PC-9 (cell line): ENCODE measurements at regions not wholly inside any gene's neighbourhood (a gene's known extent, or its start where the extent isn't known, plus 50 kb on each side); places are given as distances from the start of the nearest gene placed in this dataset.

Experiments used
- BruUV-seq: library from RNA; stranded (reverse); fragments of 400-500 nt; replicated peaks from 2 replicates; lab custom pipeline; 2021; lab: Mats Ljungman, UMichigan
- CTCF ChIA-PET: fragments of 300-600 bp; sonication (Branson Sonifier 250); formaldehyde crosslinking; loops from one replicate; lab custom pipeline; 2022; ENCODE audit warnings: antibody characterized with exemption; lab: Charles Lee
- POLR2A ChIA-PET: fragments of 300-600 bp; sonication (Branson Sonifier 250); formaldehyde crosslinking; loops from one replicate; lab custom pipeline; 2022; ENCODE audit warnings: antibody characterized with exemption; ENCODE audit not compliant: unreplicated experiment; lab: Charles Lee
- DNase-seq, 2 experiments: peaks; one replicate each; pipeline versions ENCODE4 v3.0.0 to v3.0.0-alpha.2; 2015 to 2022; ENCODE audit warnings: mixed read lengths in 1 of 2
- H2AFZ ChIP-seq: fragments of 200-600 bp; sonication (generic); 2 replicates; pipeline ENCODE4 v1.8.1; 2017; ENCODE audit warnings: antibody characterized with exemption
- H3F3A ChIP-seq: fragments of 200-600 bp; sonication (generic); 2 replicates; pipeline ENCODE4 v1.8.1; 2017; ENCODE audit warnings: antibody characterized with exemption, mild to moderate bottlenecking, low read depth; ENCODE audit not compliant: insufficient read depth
- H3K27ac ChIP-seq: fragments of 200-600 bp; sonication (generic); 2 replicates; pipeline ENCODE4 v1.6.1; 2016; ENCODE audit warnings: mixed run types
- H3K27me3 ChIP-seq: fragments of 200-600 bp; sonication (generic); 2 replicates; pipeline ENCODE4 v1.6.1; 2016; ENCODE audit warnings: low read depth, mixed run types; ENCODE audit not compliant: insufficient read depth
- H3K36me3 ChIP-seq: fragments of 200-600 bp; sonication (generic); 2 replicates; pipeline ENCODE4 v1.6.1; 2016; ENCODE audit warnings: low read depth, mixed run types
- H3K4me1 ChIP-seq: fragments of 200-600 bp; sonication (generic); replicated peaks from 2 replicates; pipeline ENCODE4 v1.6.1; 2016; ENCODE audit warnings: mixed run types; ENCODE audit not compliant: insufficient read depth
- H3K4me2 ChIP-seq: fragments of 200-600 bp; sonication (generic); 2 replicates; pipeline ENCODE4 v1.6.1; 2017; ENCODE audit warnings: mixed run types
- H3K4me3 ChIP-seq: fragments of 200-600 bp; sonication (generic); 2 replicates; pipeline ENCODE4 v1.6.1; 2016; ENCODE audit warnings: mixed run types
- H3K79me2 ChIP-seq: fragments of 200-600 bp; sonication (generic); 2 replicates; pipeline ENCODE4 v1.6.1; 2017; ENCODE audit warnings: low read depth, mixed run types
- H3K9me2 ChIP-seq: fragments of 200-600 bp; sonication (generic); 2 replicates; pipeline ENCODE4 v1.8.1; 2017; ENCODE audit warnings: mild to moderate bottlenecking; ENCODE audit not compliant: insufficient read depth
- H3K9me3 ChIP-seq: fragments of 200-600 bp; sonication (generic); 2 replicates; pipeline ENCODE4 v1.8.1; 2016; ENCODE audit warnings: low read depth; ENCODE audit not compliant: insufficient read depth
- H4K20me1 ChIP-seq: fragments of 200-600 bp; sonication (generic); 2 replicates; pipeline ENCODE4 v1.8.1; 2017; ENCODE audit not compliant: insufficient read depth
- EZH2 ChIP-seq: fragments of 200-600 bp; sonication (generic); IDR thresholded peaks from 2 replicates; pipeline ENCODE4 v1.8.0; 2017; ENCODE audit warnings: antibody characterized with exemption, low read depth
- intact Hi-C: fragments of 100-400 bp; cut with micrococcal nuclease; formaldehyde crosslinking; loops from one replicate; pipeline ENCODE4 v1.10.0; 2022; ENCODE audit not compliant: unreplicated experiment
- TF ChIP-seq, protein P1 (sequence below): fragments of 200-600 bp; sonication (generic); conservative IDR thresholded peaks from 2 replicates; pipeline ENCODE4 v1.6.1; 2017; ENCODE audit warnings: mixed run types, antibody characterized with exemption, mild to moderate bottlenecking, moderate library complexity

DNA sequence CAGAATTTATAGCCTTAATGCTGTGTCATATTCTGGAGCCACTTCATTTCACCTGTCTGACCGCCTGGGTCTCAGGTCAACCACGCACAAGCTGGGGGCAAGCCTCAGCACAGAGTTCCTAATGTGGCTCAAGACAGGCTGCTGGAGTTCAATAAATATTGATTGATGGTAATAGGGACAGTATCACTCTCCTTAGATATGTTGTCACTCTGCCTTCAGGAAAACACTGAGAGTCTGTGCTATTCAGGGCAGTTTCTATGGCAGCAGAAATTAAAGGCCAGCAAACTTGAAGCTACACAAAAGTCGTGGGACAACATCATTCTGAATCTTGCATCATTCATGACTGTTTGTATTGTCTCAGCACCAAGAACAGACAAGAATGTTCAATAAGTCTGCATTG, 696.1 kb downstream of the METTL4 start:
- Histone ChIP-seq H3K27ac (no peak overlapping the region), H3K9me2 (peaks cover 6% of the 10 kb centered on the region; the same call in 1 of the 2 replicates), H3K4me3 (no peak overlapping the region), H3F3A (no peaks in the 10 kb centered on the region), H3K4me2 (no peak overlapping the region), H4K20me1 (no peaks in the 10 kb centered on the region), H3K36me3 (no peaks in the 10 kb centered on the region), H3K27me3 (no peaks in the 10 kb centered on the region), H2AFZ (peak overlapping the region; percentile 69), H3K4me1 (no peaks in the 10 kb centered on the region), H3K9me3 (no peaks in the 10 kb centered on the region), H3K79me2 (no peaks in the 10 kb centered on the region)
- TF ChIP-seq EZH2 = no peak
- TF ChIP-seq, protein P1, sequence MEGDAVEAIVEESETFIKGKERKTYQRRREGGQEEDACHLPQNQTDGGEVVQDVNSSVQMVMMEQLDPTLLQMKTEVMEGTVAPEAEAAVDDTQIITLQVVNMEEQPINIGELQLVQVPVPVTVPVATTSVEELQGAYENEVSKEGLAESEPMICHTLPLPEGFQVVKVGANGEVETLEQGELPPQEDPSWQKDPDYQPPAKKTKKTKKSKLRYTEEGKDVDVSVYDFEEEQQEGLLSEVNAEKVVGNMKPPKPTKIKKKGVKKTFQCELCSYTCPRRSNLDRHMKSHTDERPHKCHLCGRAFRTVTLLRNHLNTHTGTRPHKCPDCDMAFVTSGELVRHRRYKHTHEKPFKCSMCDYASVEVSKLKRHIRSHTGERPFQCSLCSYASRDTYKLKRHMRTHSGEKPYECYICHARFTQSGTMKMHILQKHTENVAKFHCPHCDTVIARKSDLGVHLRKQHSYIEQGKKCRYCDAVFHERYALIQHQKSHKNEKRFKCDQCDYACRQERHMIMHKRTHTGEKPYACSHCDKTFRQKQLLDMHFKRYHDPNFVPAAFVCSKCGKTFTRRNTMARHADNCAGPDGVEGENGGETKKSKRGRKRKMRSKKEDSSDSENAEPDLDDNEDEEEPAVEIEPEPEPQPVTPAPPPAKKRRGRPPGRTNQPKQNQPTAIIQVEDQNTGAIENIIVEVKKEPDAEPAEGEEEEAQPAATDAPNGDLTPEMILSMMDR = no peak
- intact Hi-C loops = no loop called here
- no TSS peak for BruUV-seq
- ChIA-PET CTCF (no interaction called here), POLR2A (no interaction called here)
- no peak for DNase-seq

DNA sequence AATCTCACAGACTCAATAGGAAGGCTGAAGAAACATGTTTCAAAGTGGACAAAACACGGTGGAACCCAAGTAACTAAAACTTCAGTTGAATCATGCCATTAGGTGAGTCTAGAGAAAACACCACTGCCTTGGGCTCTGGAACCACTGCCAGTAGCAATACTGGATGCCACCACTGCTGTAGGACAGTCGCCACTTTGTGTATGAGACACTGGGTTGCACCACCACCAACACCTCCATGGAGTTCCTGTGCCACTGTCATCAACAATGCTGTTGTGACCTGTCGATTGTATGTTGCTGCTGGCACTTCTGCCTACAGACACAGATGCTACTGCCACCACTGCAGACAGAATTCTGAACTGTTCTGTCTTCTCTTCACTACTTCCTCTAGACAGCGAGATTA, 686.7 kb downstream of the METTL4 start:
- no TSS peak for BruUV-seq
- intact Hi-C loops = no loop called here
- Histone ChIP-seq H2AFZ (no peak overlapping the region), H3K79me2 (no peaks in the 10 kb centered on the region), H4K20me1 (no peaks in the 10 kb centered on the region), H3K4me1 (no peaks in the 10 kb centered on the region), H3K9me3 (no peaks in the 10 kb centered on the region; the same call in 1 of the 2 replicates), H3K4me3 (no peak overlapping the region), H3K9me2 (no peaks in the 10 kb centered on the region), H3K36me3 (no peaks in the 10 kb centered on the region), H3K27me3 (no peaks in the 10 kb centered on the region), H3F3A (no peaks in the 10 kb centered on the region), H3K27ac (no peak overlapping the region), H3K4me2 (no peak overlapping the region)
- POLR2A ChIA-PET = no interaction called here
- TF ChIP-seq, protein P1 = no peak
- TF ChIP-seq EZH2 = no peak
- CTCF ChIA-PET = no interaction called here
- no peak for DNase-seq

DNA sequence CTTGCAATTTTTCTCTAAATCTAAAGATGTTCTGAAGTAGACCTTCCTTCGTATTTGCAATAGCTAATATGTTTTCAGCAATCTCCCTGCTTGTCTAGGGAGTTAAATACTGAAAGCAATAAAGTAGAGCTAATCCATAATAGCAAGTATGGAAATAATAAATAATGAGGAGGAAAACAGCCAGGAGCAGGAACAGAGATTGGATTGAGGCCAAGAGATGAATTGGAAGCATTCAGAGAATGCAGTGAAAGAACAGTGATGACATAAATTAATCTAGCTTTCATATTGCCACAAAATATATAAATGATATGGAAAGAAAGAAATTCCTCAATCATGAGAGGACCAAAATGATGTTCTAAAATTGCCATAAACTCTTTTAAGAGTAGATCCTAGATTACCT, 679.7 kb downstream of the METTL4 start:
- no peaks in the 10 kb centered on the region for H3F3A ChIP-seq
- BruUV-seq = no TSS peak

More for the DNA sequence above, 679.7 kb downstream of the METTL4 start:
- H3K9me3 ChIP-seq = no peaks in the 10 kb centered on the region; the same call in 1 of the 2 replicates
- H3K27me3 ChIP-seq = no peaks in the 10 kb centered on the region
- no peaks in the 10 kb centered on the region for H3K79me2 ChIP-seq
- no peak overlapping the region for H3K27ac ChIP-seq
- no peak for DNase-seq
- intact Hi-C loops = no loop called here
- no peak overlapping the region for H2AFZ ChIP-seq
- H3K36me3 ChIP-seq = no peaks in the 10 kb centered on the region
- no peaks in the 10 kb centered on the region for H3K9me2 ChIP-seq
- no peak overlapping the region for H3K4me3 ChIP-seq
- no peak for TF ChIP-seq EZH2
- TF ChIP-seq, protein P1 = no peak
- H3K4me2 ChIP-seq = no peak overlapping the region
- POLR2A ChIA-PET = interaction anchor here (0.7 kb wide), 1 partner anchor 410 kb away, joined by 3 read pairs; no protein-coding TSS in a partner anchor
- no peaks in the 10 kb centered on the region for H3K4me1 ChIP-seq
- CTCF ChIA-PET = no interaction called here
- H4K20me1 ChIP-seq = no peaks in the 10 kb centered on the region
